H1 (cell line): ENCODE measurements at regions not wholly inside any gene's neighbourhood (a gene's known extent, or its start where the extent isn't known, plus 50 kb on each side); places are given as distances from the start of the nearest gene placed in this dataset.
"Not testable (repeated sequence)": the region's sequence is repeated elsewhere in the genome, so short reads cannot be mapped to it uniquely, and the experiment has no call there.

Source experiments
- CTCF ChIA-PET: fragments of 300-600 bp; sonication (Branson Sonifier 250); formaldehyde crosslinking; loops from one replicate; lab custom pipeline; 2021; ENCODE audit not compliant: partially characterized antibody; lab: Charles Lee
- POLR2A ChIA-PET: fragments of 300-600 bp; sonication (Branson Sonifier 250); formaldehyde crosslinking; loops from one replicate; lab custom pipeline; 2021; ENCODE audit warnings: inconsistent platforms; ENCODE audit not compliant: partially characterized antibody; lab: Charles Lee
- DNase-seq, 2 experiments: peaks; one replicate each; pipeline versions ENCODE4 v3.0.0 to v3.0.0-alpha.2; 2010 to 2022; ENCODE audit warnings: low spot score in 2 of 2, low read depth in 1 of 2, mixed read lengths in 1 of 2
- FAIRE-seq: peaks from 2 replicates; lab custom pipeline; 2011; peaks lifted over from hg19 to GRCh38; lab: Jason Lieb, UNC
- H2AFZ ChIP-seq: 2 replicates; pipeline ENCODE4 v1.8.1; 2012; ENCODE audit warnings: low read length, inconsistent platforms
- H2AK5ac ChIP-seq: 2 replicates; pipeline ENCODE4 v1.6.1; 2013; ENCODE audit warnings: low read depth, low read length
- H2BK120ac ChIP-seq: replicated peaks from 2 replicates; pipeline ENCODE3; 2013; ENCODE audit warnings: low read depth, low read length, inconsistent platforms
- H2BK12ac ChIP-seq: 2 replicates; pipeline ENCODE4 v1.6.1; 2013; ENCODE audit warnings: low read depth, low read length
- H2BK15ac ChIP-seq: 2 replicates; pipeline ENCODE4 v1.6.1; 2013; ENCODE audit warnings: low read length
- H2BK20ac ChIP-seq: 2 replicates; pipeline ENCODE4 v1.6.1; 2013; ENCODE audit warnings: low read length
- H2BK5ac ChIP-seq: 2 replicates; pipeline ENCODE4 v1.6.1; 2013; ENCODE audit warnings: low read depth, low read length
- H3K14ac ChIP-seq: 2 replicates; pipeline ENCODE4 v1.6.1; 2013; ENCODE audit warnings: inconsistent platforms; ENCODE audit not compliant: insufficient read length
- H3K18ac ChIP-seq: 2 replicates; pipeline ENCODE4 v1.6.1; 2013; ENCODE audit warnings: low read length; ENCODE audit errors: extremely low read depth
- H3K23ac ChIP-seq: 2 replicates; pipeline ENCODE4 v1.6.1; 2013; ENCODE audit warnings: inconsistent platforms; ENCODE audit not compliant: insufficient read length
- H3K23me2 ChIP-seq: 2 replicates; pipeline ENCODE4 v1.6.1; 2013; ENCODE audit warnings: low read depth, low read length
- H3K27ac ChIP-seq: 2 replicates; pipeline ENCODE4 v1.6.1; 2011; ENCODE audit warnings: low read depth, low read length, inconsistent platforms
- H3K27me3 ChIP-seq, 4 experiments: replicated peaks in 1 of 4; 1 replicate in 1 of 4; 2 replicates in 3 of 4; pipeline versions ENCODE4 v1.6.1 to v1.8.1; 2011 to 2013; ENCODE audit warnings: low read length in 3 of 4, mild to moderate bottlenecking in 3 of 4, inconsistent platforms in 2 of 4, mixed read lengths in 2 of 4, moderate library complexity in 1 of 4; ENCODE audit not compliant: control insufficient read depth in 3 of 4, insufficient read depth in 3 of 4; ENCODE audit errors: extremely low read depth in 1 of 4
- H3K36me3 ChIP-seq, 4 experiments: 2 replicates each; pipeline versions ENCODE4 v1.6.1 to v1.8.1; 2011 to 2013; ENCODE audit warnings: mild to moderate bottlenecking in 4 of 4, low read length in 3 of 4, moderate library complexity in 2 of 4, control low read depth in 1 of 4, inconsistent platforms in 1 of 4; ENCODE audit not compliant: insufficient read depth in 4 of 4, control insufficient read depth in 2 of 4
- H3K4ac ChIP-seq: replicated peaks from 2 replicates; pipeline ENCODE3; 2013; ENCODE audit warnings: low read length, low read depth, mixed read lengths, inconsistent platforms; ENCODE audit not compliant: insufficient read length
- H3K4me1 ChIP-seq, 4 experiments: replicated peaks in 1 of 4; 1 replicate in 1 of 4; 2 replicates in 3 of 4; pipeline versions ENCODE4 v1.6.1 to v1.8.1; 2011 to 2013; ENCODE audit warnings: low read length in 3 of 4, inconsistent platforms in 2 of 4, mixed read lengths in 1 of 4; ENCODE audit not compliant: insufficient read depth in 4 of 4, control insufficient read depth in 3 of 4
- H3K4me2 ChIP-seq, 2 experiments: 2 replicates each; pipeline versions ENCODE4 v1.6.1 to v1.8.1; 2011 to 2013; ENCODE audit warnings: low read depth in 2 of 2, low read length in 2 of 2, control low read depth in 1 of 2, inconsistent platforms in 1 of 2, mild to moderate bottlenecking in 1 of 2; ENCODE audit not compliant: insufficient read depth in 1 of 2
- H3K4me3 ChIP-seq, 4 experiments: fragments of 200-600, 300-600 bp in 1 of 4; sonication (generic), shearing (Covaris generic), sonication (Bioruptor Twin) in 1 of 4; 2 replicates each; pipeline versions ENCODE4 v1.5.1 to v1.8.1; 2011 to 2016; ENCODE audit warnings: low read length in 4 of 4, low read depth in 3 of 4, control low read depth in 2 of 4, inconsistent platforms in 2 of 4, mild to moderate bottlenecking in 2 of 4, mixed read lengths in 1 of 4, moderate library complexity in 1 of 4; ENCODE audit not compliant: insufficient read depth in 2 of 4; ENCODE audit errors: extremely low read depth in 1 of 4
- H3K56ac ChIP-seq: replicated peaks from 2 replicates; pipeline ENCODE3; 2013; ENCODE audit warnings: low read depth, mild to moderate bottlenecking, mixed read lengths, low read length, inconsistent platforms; ENCODE audit not compliant: insufficient read length
- H3K79me1 ChIP-seq: 2 replicates; pipeline ENCODE4 v1.6.1; 2013; ENCODE audit warnings: low read depth, low read length, control low read depth
- H3K79me2 ChIP-seq, 2 experiments: 2 replicates each; pipeline versions ENCODE4 v1.6.1 to v1.8.1; 2012 to 2013; ENCODE audit warnings: low read length in 2 of 2, mild to moderate bottlenecking in 2 of 2, inconsistent platforms in 1 of 2; ENCODE audit not compliant: insufficient read depth in 2 of 2, control insufficient read depth in 1 of 2
- H3K9ac ChIP-seq, 4 experiments: replicated peaks in 1 of 4; 1 replicate in 1 of 4; 2 replicates in 3 of 4; pipeline versions ENCODE4 v1.6.1 to v1.8.1; 2011 to 2013; ENCODE audit warnings: low read depth in 3 of 4, low read length in 3 of 4, control low read depth in 2 of 4, mild to moderate bottlenecking in 2 of 4, moderate library complexity in 2 of 4, inconsistent platforms in 1 of 4; ENCODE audit errors: extremely low read depth in 1 of 4
- H3K9me3 ChIP-seq, 2 experiments: 2 replicates each; pipeline versions ENCODE4 v1.6.1 to v1.8.1; 2012 to 2013; ENCODE audit warnings: mild to moderate bottlenecking in 2 of 2, moderate library complexity in 2 of 2, control low read depth in 1 of 2, inconsistent platforms in 1 of 2, low read depth in 1 of 2, low read length in 1 of 2, mixed read lengths in 1 of 2; ENCODE audit not compliant: insufficient read depth in 2 of 2
- H4K20me1 ChIP-seq, 2 experiments: replicated peaks in 1 of 2; 2 replicates each; pipeline versions ENCODE3 to v1.8.1; 2011 to 2013; ENCODE audit warnings: inconsistent platforms in 2 of 2, low read length in 2 of 2, mild to moderate bottlenecking in 1 of 2; ENCODE audit not compliant: insufficient read depth in 2 of 2, control insufficient read depth in 1 of 2
- H4K5ac ChIP-seq: 2 replicates; pipeline ENCODE4 v1.6.1; 2013; ENCODE audit warnings: low read length, low read depth, mixed read lengths, inconsistent platforms; ENCODE audit not compliant: insufficient read length
- H4K8ac ChIP-seq: 2 replicates; pipeline ENCODE4 v1.8.0; 2013; ENCODE audit warnings: mild to moderate bottlenecking, moderate library complexity, low read length, inconsistent platforms; ENCODE audit not compliant: insufficient read depth; ENCODE audit errors: extremely low read depth
- H4K91ac ChIP-seq: replicated peaks from 2 replicates; pipeline ENCODE3; 2013; ENCODE audit warnings: low read length, mixed read lengths, inconsistent platforms; ENCODE audit not compliant: insufficient read length
- WGBS, 2 experiments: shearing (Covaris generic) in 1 of 2; methylation state at CpG; one replicate each; pipeline versions ENCODE4 v1.1.6 to v1.1.7; 2013 to 2015; ENCODE audit warnings: low lambda C conversion rate in 2 of 2, mixed read lengths in 2 of 2, inconsistent platforms in 1 of 2, low coverage in 1 of 2, missing lambda C conversion rate in 1 of 2; ENCODE audit not compliant: insufficient replicate concordance in 2 of 2, insufficient coverage in 1 of 2, insufficient read length in 1 of 2; ENCODE audit errors: extremely low coverage in 1 of 2, missing lambda C conversion rate in 1 of 2; 5-methylcytosine and 5-hydroxymethylcytosine counted together

GRCh38 chr11:55431541-55431940 is 63.8 kb downstream of the OR4A15 start:
- H3K9me3 ChIP-seq: peaks cover 47 to 53% of the 10 kb centered on the region in 2 experiments
- H3K14ac ChIP-seq, H2AFZ ChIP-seq, H3K18ac ChIP-seq, H3K4me1 ChIP-seq, POLR2A ChIA-PET, H3K4me2 ChIP-seq, CTCF ChIA-PET, H3K36me3 ChIP-seq, H4K91ac ChIP-seq, H2BK15ac ChIP-seq, H2BK12ac ChIP-seq, H3K23ac ChIP-seq, H3K4ac ChIP-seq, H2BK120ac ChIP-seq, H3K79me2 ChIP-seq, H3K23me2 ChIP-seq, H3K56ac ChIP-seq, H4K8ac ChIP-seq, H3K4me3 ChIP-seq, FAIRE-seq, H4K5ac ChIP-seq, H2BK20ac ChIP-seq, H3K27ac ChIP-seq, H3K9ac ChIP-seq, H2BK5ac ChIP-seq, H4K20me1 ChIP-seq, H3K27me3 ChIP-seq, DNase-seq, H2AK5ac ChIP-seq, H3K79me1 ChIP-seq: not testable (repeated sequence)
- 66% methylated on average over 3 of the region's 3 CpGs; no CpG with 5 or more reads in 1 of the 2 experiments for whole genome bisulfite sequencing, 2 experiments
